HEK293T (cell line): ENCODE measurements at regions not wholly inside any gene's neighbourhood (a gene's known extent, or its start where the extent isn't known, plus 50 kb on each side); places are given as distances from the start of the nearest gene placed in this dataset.

Source experiments
- CTCF ChIA-PET: fragments of 350-600 bp; formaldehyde crosslinking; extraction: SDS; loops from one replicate; lab custom pipeline; 2021; ENCODE audit warnings: antibody characterized with exemption, inconsistent platforms; lab: Yijun Ruan, JAX
- POLR2A ChIA-PET: fragments of 350-600 bp; formaldehyde crosslinking; extraction: SDS; loops from one replicate; lab custom pipeline; 2020; ENCODE audit warnings: antibody characterized with exemption, inconsistent platforms; lab: Yijun Ruan, JAX
- DNase-seq: peaks from one replicate; pipeline ENCODE4 v3.0.0; 2012; ENCODE audit warnings: mixed read lengths; ENCODE audit errors: extremely low spot score
- ARNT ChIP-seq: fragments of 450-650 bp; IDR thresholded peaks from 2 replicates; pipeline ENCODE4 v1.6.1; 2017; ENCODE audit warnings: mild to moderate bottlenecking
- BHLHE40 ChIP-seq: fragments of 450-650 bp; IDR thresholded peaks from 2 replicates; pipeline ENCODE4 v1.6.1; 2016; ENCODE audit warnings: mild to moderate bottlenecking, moderate library complexity, borderline replicate concordance
- CTBP1 ChIP-seq: fragments of 450-650 bp; IDR thresholded peaks from 2 replicates; pipeline ENCODE4 v1.6.1; 2016; ENCODE audit warnings: borderline replicate concordance
- ELF4 ChIP-seq: fragments of 450-650 bp; IDR thresholded peaks from 2 replicates; pipeline ENCODE4 v1.6.1; 2017; ENCODE audit warnings: antibody characterized with exemption
- FOXA1 ChIP-seq: fragments of 450-650 bp; IDR thresholded peaks from 2 replicates; pipeline ENCODE4 v1.6.1; 2016; ENCODE audit warnings: mild to moderate bottlenecking
- FOXK2 ChIP-seq: fragments of 450-650 bp; IDR thresholded peaks from 2 replicates; pipeline ENCODE4 v1.6.1; 2016; ENCODE audit warnings: mild to moderate bottlenecking
- FOXM1 ChIP-seq: fragments of 450-650 bp; IDR thresholded peaks from 2 replicates; pipeline ENCODE4 v1.6.1; 2017; ENCODE audit warnings: mild to moderate bottlenecking, borderline replicate concordance
- HDGF ChIP-seq: fragments of 450-650 bp; IDR thresholded peaks from 2 replicates; pipeline ENCODE4 v1.6.1; 2017; ENCODE audit warnings: antibody characterized with exemption, borderline replicate concordance
- L3MBTL2 ChIP-seq: fragments of 450-650 bp; conservative IDR thresholded peaks from 2 replicates; pipeline ENCODE4 v1.6.1; 2016; ENCODE audit warnings: mild to moderate bottlenecking
- LEF1 ChIP-seq: fragments of 450-650 bp; IDR thresholded peaks from 2 replicates; pipeline ENCODE4 v1.6.1; 2017; ENCODE audit warnings: mild to moderate bottlenecking, borderline replicate concordance
- NFRKB ChIP-seq: fragments of 450-650 bp; IDR thresholded peaks from 2 replicates; pipeline ENCODE4 v1.6.1; 2016; ENCODE audit warnings: mild to moderate bottlenecking, moderate library complexity
- SP1 ChIP-seq: fragments of 450-650 bp; IDR thresholded peaks from 2 replicates; pipeline ENCODE4 v1.6.1; 2017
- SUZ12 ChIP-seq: fragments of 450-650 bp; IDR thresholded peaks from 2 replicates; pipeline ENCODE4 v1.6.1; 2016; ENCODE audit warnings: mild to moderate bottlenecking
- TARDBP ChIP-seq: fragments of 450-650 bp; IDR thresholded peaks from 2 replicates; pipeline ENCODE4 v1.6.1; 2016
- ZNF384 ChIP-seq: fragments of 450-650 bp; IDR thresholded peaks from 2 replicates; pipeline ENCODE4 v1.6.1; 2016
- TF ChIP-seq, protein P1 (sequence below): fragments of 450-650 bp; IDR thresholded peaks from 2 replicates; pipeline ENCODE4 v1.6.1; 2016

DNA sequence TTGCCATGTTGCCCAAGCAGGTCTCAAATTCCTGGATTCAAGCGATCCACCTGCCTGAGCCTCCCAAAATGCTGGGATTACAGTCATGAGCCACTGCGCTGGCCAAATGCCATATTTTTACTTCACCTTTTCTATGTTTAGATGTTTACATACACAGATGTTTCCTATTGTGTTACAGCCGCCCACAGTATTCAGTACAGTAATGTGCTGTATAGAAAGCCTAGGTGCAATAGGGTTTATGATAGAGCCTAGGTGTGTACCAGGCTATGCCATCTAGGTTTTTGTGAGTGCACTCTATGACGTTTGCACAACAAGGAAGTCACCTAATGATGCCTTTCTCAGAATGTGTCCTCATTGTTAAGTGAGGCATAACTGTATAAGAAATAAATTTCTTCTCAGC, 153.4 kb downstream of the CHRM3 start:
- ChIA-PET CTCF (no interaction called here), POLR2A (no interaction called here)
- DNase-seq: no peak
- TF ChIP-seq L3MBTL2 (no peak), LEF1 (no peak), BHLHE40 (no peak), ARNT (no peak), FOXM1 (no peak), CTBP1 (no peak), NFRKB (no peak), FOXA1 (no peak), FOXK2 (no peak)

DNA sequence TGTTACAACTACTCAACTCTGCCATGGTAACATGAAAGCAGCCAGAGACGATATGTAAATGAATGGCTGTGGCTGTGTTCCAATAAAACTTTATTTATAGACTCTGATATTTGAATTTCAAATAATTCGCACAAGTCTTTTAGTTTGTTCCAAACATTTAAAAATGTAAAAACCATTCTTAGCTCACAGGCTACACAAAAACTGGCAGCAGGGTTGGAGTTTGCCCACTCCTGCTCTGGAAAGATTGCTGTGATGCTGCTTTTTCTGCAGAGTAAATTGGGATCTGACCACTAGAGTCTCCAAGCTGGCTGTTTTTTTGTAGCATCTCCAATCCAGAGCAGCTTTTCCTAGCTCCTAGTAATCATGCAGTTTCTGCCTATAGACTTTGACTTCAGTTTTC, 157.5 kb downstream of the CHRM3 start:
- ChIA-PET POLR2A (no interaction called here), CTCF (no interaction called here)
- no peak for TF ChIP-seq ZNF384
- no peak for TF ChIP-seq FOXK2
- no peak for TF ChIP-seq SUZ12
- TF ChIP-seq FOXA1: no peak
- TF ChIP-seq L3MBTL2: no peak
- no peak for TF ChIP-seq FOXM1
- no peak for TF ChIP-seq CTBP1
- TF ChIP-seq TARDBP: no peak
- TF ChIP-seq, protein P1, sequence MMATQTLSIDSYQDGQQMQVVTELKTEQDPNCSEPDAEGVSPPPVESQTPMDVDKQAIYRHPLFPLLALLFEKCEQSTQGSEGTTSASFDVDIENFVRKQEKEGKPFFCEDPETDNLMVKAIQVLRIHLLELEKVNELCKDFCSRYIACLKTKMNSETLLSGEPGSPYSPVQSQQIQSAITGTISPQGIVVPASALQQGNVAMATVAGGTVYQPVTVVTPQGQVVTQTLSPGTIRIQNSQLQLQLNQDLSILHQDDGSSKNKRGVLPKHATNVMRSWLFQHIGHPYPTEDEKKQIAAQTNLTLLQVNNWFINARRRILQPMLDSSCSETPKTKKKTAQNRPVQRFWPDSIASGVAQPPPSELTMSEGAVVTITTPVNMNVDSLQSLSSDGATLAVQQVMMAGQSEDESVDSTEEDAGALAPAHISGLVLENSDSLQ: no peak
- no peak for TF ChIP-seq NFRKB
- TF ChIP-seq BHLHE40: no peak
- no peak for DNase-seq

DNA sequence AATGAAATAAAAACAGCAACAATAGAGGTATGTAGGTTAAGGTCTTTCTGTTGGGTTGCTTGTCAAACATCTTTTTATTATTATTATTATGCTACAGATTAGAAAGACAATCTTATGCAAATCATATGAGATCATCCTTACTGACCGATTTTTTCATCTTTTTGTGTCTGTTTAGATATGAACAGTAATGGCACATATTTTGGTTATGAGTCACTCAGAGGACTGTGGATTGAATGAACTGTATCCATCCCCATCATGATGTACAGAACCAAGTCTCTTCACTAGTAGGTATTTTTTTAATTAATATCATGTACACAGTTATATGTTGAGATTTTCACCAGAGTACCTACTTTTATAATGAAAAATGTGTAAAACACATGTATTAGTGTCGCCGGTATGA, 159.1 kb downstream of the CHRM3 start:
- no peak for DNase-seq
- POLR2A ChIA-PET: no interaction called here
- CTCF ChIA-PET: interaction anchor here (0.5 kb wide), 1 partner anchor 556 kb away, joined by 4 read pairs; no protein-coding TSS in a partner anchor
- TF ChIP-seq CTBP1 (no peak), SP1 (no peak), FOXA1 (no peak)

DNA sequence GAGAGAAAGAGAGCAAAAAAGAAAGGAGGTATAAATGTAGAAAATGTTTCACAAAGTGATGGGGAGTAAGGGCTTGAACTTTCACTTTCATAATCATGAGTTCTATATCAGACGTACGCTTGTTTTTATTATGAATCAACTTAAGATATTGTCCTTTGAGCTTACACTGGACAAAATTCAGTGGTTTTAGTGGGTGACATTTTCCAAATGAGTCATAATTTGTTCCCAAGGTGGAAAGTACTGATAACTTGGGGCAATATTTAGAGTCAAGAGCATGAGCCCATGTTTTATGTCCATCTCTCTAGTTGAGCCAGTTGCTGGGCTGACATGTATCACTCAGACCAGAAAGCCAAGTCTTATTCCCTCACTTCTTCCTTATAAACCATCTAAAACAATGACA, 161.6 kb downstream of the CHRM3 start:
- no peak for DNase-seq
- TF ChIP-seq LEF1 (no peak), BHLHE40 (no peak), SP1 (no peak)
- POLR2A ChIA-PET: no interaction called here
- CTCF ChIA-PET: no interaction called here

DNA sequence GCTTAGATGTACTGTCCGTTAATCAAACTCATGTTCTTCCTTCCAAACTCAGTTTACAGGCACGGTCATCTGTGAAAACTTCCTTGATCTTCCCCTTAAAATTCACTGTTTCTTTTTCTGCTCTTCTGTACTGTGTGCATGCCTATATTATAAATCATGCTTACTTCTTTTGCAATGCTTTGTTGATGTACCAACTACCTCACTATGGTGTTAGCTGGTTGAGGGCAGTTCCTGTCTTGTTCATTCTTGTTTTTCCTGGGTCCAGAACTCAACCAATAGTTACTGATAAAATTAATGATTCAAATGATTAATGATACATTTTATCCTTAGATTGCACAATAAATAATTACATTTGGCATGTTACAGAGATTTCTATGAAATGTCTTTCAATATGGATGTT, 163.8 kb downstream of the CHRM3 start:
- TF ChIP-seq CTBP1 (no peak), ZNF384 (no peak), ELF4 (no peak), L3MBTL2 (no peak), SUZ12 (no peak), FOXK2 (no peak), LEF1 (no peak), FOXM1 (no peak), ARNT (no peak), SP1 (no peak), FOXA1 (no peak), BHLHE40 (no peak), TARDBP (no peak), HDGF (no peak), NFRKB (no peak)
- TF ChIP-seq, protein P1: no peak
- no peak for DNase-seq
- CTCF ChIA-PET: no interaction called here
- POLR2A ChIA-PET: no interaction called here

DNA sequence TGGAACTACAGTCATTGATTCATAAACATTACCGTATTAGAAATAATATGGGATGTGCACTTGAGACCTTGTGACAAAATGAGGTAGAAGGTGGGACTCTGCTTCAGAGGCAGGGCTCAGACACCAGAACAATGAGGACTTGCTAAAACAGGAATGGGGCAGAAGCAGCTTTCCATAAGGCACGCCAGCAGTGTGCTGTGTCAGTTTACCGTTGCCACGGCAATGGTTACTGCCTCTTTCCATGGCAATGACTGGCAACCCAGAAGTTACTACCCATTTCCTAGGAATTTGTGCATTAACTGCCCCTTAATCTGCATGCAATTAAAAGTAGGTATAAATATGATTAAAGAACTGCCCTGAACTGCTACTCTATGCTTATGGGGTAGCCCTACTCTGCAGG, 169.0 kb downstream of the CHRM3 start:
- ChIA-PET POLR2A (no interaction called here), CTCF (no interaction called here)
- DNase-seq: no peak
- TF ChIP-seq, protein P1: no peak

DNA sequence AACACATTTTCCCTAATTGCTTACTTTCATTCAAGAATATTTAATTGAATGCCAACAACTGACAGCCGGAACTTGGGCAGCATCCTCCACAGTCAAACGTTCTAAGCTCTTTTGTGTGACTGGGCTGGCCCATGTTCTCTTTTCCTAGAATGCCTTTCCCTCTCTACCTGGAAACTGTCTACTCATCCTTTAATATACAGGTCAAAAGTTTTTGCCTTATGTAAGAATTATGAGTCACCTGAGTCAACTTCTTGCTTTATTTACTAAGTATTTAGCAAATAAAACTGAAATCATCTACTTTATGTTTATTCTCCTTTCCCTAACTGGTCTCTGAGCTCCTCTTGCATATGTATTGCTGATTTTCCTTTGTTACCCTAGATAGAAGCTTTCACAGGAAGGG, 172.2 kb downstream of the CHRM3 start:
- ChIA-PET CTCF (no interaction called here), POLR2A (no interaction called here)
- TF ChIP-seq SP1: no peak
- no peak for TF ChIP-seq TARDBP
- no peak for TF ChIP-seq CTBP1
- TF ChIP-seq BHLHE40: no peak
- no peak for TF ChIP-seq FOXM1
- TF ChIP-seq ELF4: no peak
- TF ChIP-seq L3MBTL2: no peak
- TF ChIP-seq NFRKB: no peak
- TF ChIP-seq SUZ12: no peak
- TF ChIP-seq, protein P1: no peak
- TF ChIP-seq FOXK2: no peak
- TF ChIP-seq ARNT: no peak
- TF ChIP-seq LEF1: no peak
- TF ChIP-seq ZNF384: no peak
- TF ChIP-seq HDGF: no peak
- TF ChIP-seq FOXA1: no peak
- DNase-seq: no peak
